ENCODE measurements at regions not wholly inside any gene's neighbourhood (a gene's known extent, or its start where the extent isn't known, plus 50 kb on each side); places are given as distances from the start of the nearest gene placed in this dataset.

GRCh38 chr7:48786951-48787350, 137.4 kb upstream of the CDC14C start:
- ATAC-seq (no peak), FAIRE-seq (no peak), DNase-seq (ENCODE audit: low read depth in 1 of 2, low spot score in 1 of 2) (no peak)
- Histone ChIP-seq H3K4me1 (no peaks in the 10 kb centered on the region), H3K9me3 (no peaks in the 10 kb centered on the region), H3K27ac (no peak overlapping the region), H3K4me2 (no peak overlapping the region), H3K4me3 (no peak overlapping the region)
- ChIA-PET CTCF (interaction anchor here (0.7 kb wide), 1 partner anchor 9 kb away, joined by 3 read pairs; no protein-coding TSS in a partner anchor), POLR2A (no interaction called here)
- WGBS (ENCODE audit: missing lambda C conversion rate), result 15% methylated on average over 3 of the region's 3 CpGs
- TF ChIP-seq NR3C1 (IDR thresholded peaks at IDR 0.05) (no peak), ZNF302 (CRISPR knock-in tag; IDR thresholded peaks at IDR 0.05) (no peak), TFCP2L1 (CRISPR knock-in tag; IDR thresholded peaks at IDR 0.05) (no peak), HES2 (IDR thresholded peaks at IDR 0.05) (no peak), EHMT2 (IDR thresholded peaks at IDR 0.05; ENCODE audit: low read depth) (no peak), RARB (CRISPR knock-in tag; IDR thresholded peaks at IDR 0.05) (no peak), PBX3 (IDR thresholded peaks at IDR 0.05) (no peak), FOSL2 (IDR thresholded peaks at IDR 0.05) (no peak), FOSL2 (CRISPR knock-in tag; IDR thresholded peaks at IDR 0.05) (no peak), RNF2 (IDR thresholded peaks at IDR 0.05; ENCODE audit: borderline replicate concordance, low read depth) (no peak), JUN (IDR thresholded peaks at IDR 0.05) (no peak), TP53 (CRISPR knock-in tag; IDR thresholded peaks at IDR 0.05) (no peak), ZSCAN20 (CRISPR knock-in tag; IDR thresholded peaks at IDR 0.05) (no peak), GATA3 (IDR thresholded peaks at IDR 0.05; ENCODE audit: borderline replicate concordance) (no peak), EP300 (IDR thresholded peaks at IDR 0.05) (no peak), KDM1A (IDR thresholded peaks at IDR 0.05; ENCODE audit: low read depth) (no peak), E2F6 (IDR thresholded peaks at IDR 0.05; ENCODE audit: borderline replicate concordance, low read depth) (no peak), ESRRA (IDR thresholded peaks at IDR 0.05; ENCODE audit: borderline replicate concordance, low read length) (no peak), SREBF2 (IDR thresholded peaks at IDR 0.05) (no peak)

- no peaks in the 10 kb centered on the region for H3K9me3 ChIP-seq
- no peak overlapping the region for H3K4me3 ChIP-seq
- no peak for DNase-seq (ENCODE audit: low read depth in 1 of 2, low spot score in 1 of 2)
- H3K4me2 ChIP-seq, result no peak overlapping the region
- ATAC-seq, result no peak
- H3K27ac ChIP-seq, result no peak overlapping the region
- CTCF ChIA-PET, result no interaction called here
- H3K4me1 ChIP-seq, result no peaks in the 10 kb centered on the region
- POLR2A ChIA-PET, result no interaction called here
- TF ChIP-seq POLR2AphosphoS2 (conservative IDR thresholded peaks at IDR 0.05; ENCODE audit: low read length) (no peak), USF2 (IDR thresholded peaks at IDR 0.05) (no peak), ESRRA (IDR thresholded peaks at IDR 0.05; ENCODE audit: borderline replicate concordance, low read length) (no peak), TFCP2L1 (CRISPR knock-in tag; IDR thresholded peaks at IDR 0.05) (no peak), BCL3 (IDR thresholded peaks at IDR 0.05) (no peak), HMGXB4 (CRISPR knock-in tag; IDR thresholded peaks at IDR 0.05; ENCODE audit: borderline replicate concordance) (no peak), NR3C1 (IDR thresholded peaks at IDR 0.05) (no peak), ZNF302 (CRISPR knock-in tag; IDR thresholded peaks at IDR 0.05) (no peak), HOXB13 (CRISPR knock-in tag; IDR thresholded peaks at IDR 0.05; ENCODE audit: low read depth) (no peak), PBX3 (IDR thresholded peaks at IDR 0.05) (no peak), FOXS1 (CRISPR knock-in tag; IDR thresholded peaks at IDR 0.05) (no peak), POLR2A (IDR thresholded peaks at IDR 0.05; ENCODE audit: low read length) (no peak), HOXB5 (CRISPR knock-in tag; IDR thresholded peaks at IDR 0.05) (no peak), CEBPB (IDR thresholded peaks at IDR 0.05) (no peak), RCOR1 (IDR thresholded peaks at IDR 0.05; ENCODE audit: low read depth, low read length) (no peak), KDM5A (IDR thresholded peaks at IDR 0.05) (no peak), MAZ (IDR thresholded peaks at IDR 0.05; ENCODE audit: borderline replicate concordance, low read depth, low read length) (no peak)
- WGBS (ENCODE audit: missing lambda C conversion rate), result 43% methylated on average over 2 of the region's 2 CpGs
- no peak for FAIRE-seq
These were observed 121.1 kb upstream of the CDC14C start for GRCh38 chr7:48803250-48803649.

Data from A549 (cell line).